ENCODE measurements at regions not wholly inside any gene's neighbourhood (a gene's known extent, or its start where the extent isn't known, plus 50 kb on each side); places are given as distances from the start of the nearest gene placed in this dataset.

- Histone ChIP-seq H3K27me3 (no peaks in the 10 kb centered on the region), H3K36me3 (replicated peaks; ENCODE audit: insufficient read depth, low read depth) (no peaks in the 10 kb centered on the region), H4K20me1 (ENCODE audit: insufficient read depth, poor library complexity, severe bottlenecking) (no peaks in the 10 kb centered on the region), H3K9me3 (ENCODE audit: low read depth) (peaks cover 10% of the 10 kb centered on the region), H3K4me3 (no peak overlapping the region), H2AFZ (no peak overlapping the region), H3K4me2 (no peak overlapping the region), H3K27ac (no peak overlapping the region), H3K79me2 (no peaks in the 10 kb centered on the region), H3K9me2 (replicated peaks; ENCODE audit: insufficient read depth) (no peaks in the 10 kb centered on the region), H3K4me1 (ENCODE audit: insufficient read depth) (no peaks in the 10 kb centered on the region)
- no peak for DNase-seq (ENCODE audit: low spot score)
- TF ChIP-seq EZH2phosphoT487 (IDR thresholded peaks at IDR 0.05; ENCODE audit: low read depth, severe bottlenecking, unreplicated experiment) = no peak
- TF ChIP-seq EZH2 (IDR thresholded peaks at IDR 0.05; ENCODE audit: borderline replicate concordance) = no peak
- TF ChIP-seq, protein P1, sequence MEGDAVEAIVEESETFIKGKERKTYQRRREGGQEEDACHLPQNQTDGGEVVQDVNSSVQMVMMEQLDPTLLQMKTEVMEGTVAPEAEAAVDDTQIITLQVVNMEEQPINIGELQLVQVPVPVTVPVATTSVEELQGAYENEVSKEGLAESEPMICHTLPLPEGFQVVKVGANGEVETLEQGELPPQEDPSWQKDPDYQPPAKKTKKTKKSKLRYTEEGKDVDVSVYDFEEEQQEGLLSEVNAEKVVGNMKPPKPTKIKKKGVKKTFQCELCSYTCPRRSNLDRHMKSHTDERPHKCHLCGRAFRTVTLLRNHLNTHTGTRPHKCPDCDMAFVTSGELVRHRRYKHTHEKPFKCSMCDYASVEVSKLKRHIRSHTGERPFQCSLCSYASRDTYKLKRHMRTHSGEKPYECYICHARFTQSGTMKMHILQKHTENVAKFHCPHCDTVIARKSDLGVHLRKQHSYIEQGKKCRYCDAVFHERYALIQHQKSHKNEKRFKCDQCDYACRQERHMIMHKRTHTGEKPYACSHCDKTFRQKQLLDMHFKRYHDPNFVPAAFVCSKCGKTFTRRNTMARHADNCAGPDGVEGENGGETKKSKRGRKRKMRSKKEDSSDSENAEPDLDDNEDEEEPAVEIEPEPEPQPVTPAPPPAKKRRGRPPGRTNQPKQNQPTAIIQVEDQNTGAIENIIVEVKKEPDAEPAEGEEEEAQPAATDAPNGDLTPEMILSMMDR (IDR thresholded peaks at IDR 0.05; ENCODE audit: poor library complexity) = no peak
- WGBS (ENCODE audit: low lambda C conversion rate, missing lambda C conversion rate) = 72% methylated on average over 1 of the region's 1 CpG
Observed at GRCh38 chr13:83214452-83214851, 667.8 kb downstream of the SLITRK1 start.

DNA sequence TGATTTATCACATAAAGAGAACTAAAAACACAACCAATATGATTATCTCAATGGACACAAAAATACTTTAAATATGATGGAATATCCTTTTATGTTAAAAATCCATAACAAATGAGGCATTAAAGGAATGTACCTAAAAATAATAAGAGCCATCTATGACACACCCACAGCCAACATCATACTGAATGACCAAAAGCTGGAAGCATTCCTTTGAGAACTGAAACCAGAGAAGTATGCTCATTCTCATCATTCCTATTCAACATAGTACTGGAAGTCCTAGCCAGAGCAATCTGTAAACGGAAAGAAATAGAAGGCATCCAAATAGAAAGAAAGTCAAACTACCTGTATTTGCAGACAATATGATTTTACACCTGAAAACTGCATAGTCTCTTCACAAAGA, 671.0 kb downstream of the SLITRK1 start:
- H3K4me3 ChIP-seq = no peak overlapping the region
- 83% methylated on average over 1 of the region's 1 CpG for WGBS (ENCODE audit: low lambda C conversion rate, missing lambda C conversion rate)
- H3K27ac ChIP-seq = no peak overlapping the region
- H3K4me1 ChIP-seq (ENCODE audit: insufficient read depth) = no peaks in the 10 kb centered on the region
- H3K4me2 ChIP-seq = no peak overlapping the region
- no peak for DNase-seq (ENCODE audit: low spot score)
- no peaks in the 10 kb centered on the region for H3K36me3 ChIP-seq (replicated peaks; ENCODE audit: insufficient read depth, low read depth)
- H3K79me2 ChIP-seq = no peaks in the 10 kb centered on the region
- no peaks in the 10 kb centered on the region for H4K20me1 ChIP-seq (ENCODE audit: insufficient read depth, poor library complexity, severe bottlenecking)
- no peak overlapping the region for H2AFZ ChIP-seq
- TF ChIP-seq EZH2 (IDR thresholded peaks at IDR 0.05; ENCODE audit: borderline replicate concordance) (no peak), EZH2phosphoT487 (IDR thresholded peaks at IDR 0.05; ENCODE audit: low read depth, severe bottlenecking, unreplicated experiment) (no peak)
- TF ChIP-seq, protein P1 (IDR thresholded peaks at IDR 0.05; ENCODE audit: poor library complexity) = no peak
- no peaks in the 10 kb centered on the region for H3K27me3 ChIP-seq
- H3K9me2 ChIP-seq (replicated peaks; ENCODE audit: insufficient read depth) = no peaks in the 10 kb centered on the region
- H3K9me3 ChIP-seq (ENCODE audit: low read depth) = peaks cover 10% of the 10 kb centered on the region

GRCh38 chr13:83204886-83205285, 677.4 kb downstream of the SLITRK1 start:
- Histone ChIP-seq H3K27ac (no peak overlapping the region), H3K4me3 (no peak overlapping the region), H3K27me3 (no peaks in the 10 kb centered on the region), H3K36me3 (replicated peaks; ENCODE audit: insufficient read depth, low read depth) (no peaks in the 10 kb centered on the region), H2AFZ (no peak overlapping the region), H4K20me1 (ENCODE audit: insufficient read depth, poor library complexity, severe bottlenecking) (no peaks in the 10 kb centered on the region), H3K9me2 (replicated peaks; ENCODE audit: insufficient read depth) (no peaks in the 10 kb centered on the region), H3K9me3 (ENCODE audit: low read depth) (no peaks in the 10 kb centered on the region), H3K4me1 (ENCODE audit: insufficient read depth) (no peaks in the 10 kb centered on the region), H3K4me2 (no peak overlapping the region), H3K79me2 (no peaks in the 10 kb centered on the region)
- WGBS (ENCODE audit: low lambda C conversion rate, missing lambda C conversion rate) = 87% methylated on average over 3 of the region's 3 CpGs
- TF ChIP-seq, protein P1 (IDR thresholded peaks at IDR 0.05; ENCODE audit: poor library complexity) = no peak
- TF ChIP-seq EZH2 (IDR thresholded peaks at IDR 0.05; ENCODE audit: borderline replicate concordance) (no peak), EZH2phosphoT487 (IDR thresholded peaks at IDR 0.05; ENCODE audit: low read depth, severe bottlenecking, unreplicated experiment) (no peak)
- no peak for DNase-seq (ENCODE audit: low spot score)

DNA sequence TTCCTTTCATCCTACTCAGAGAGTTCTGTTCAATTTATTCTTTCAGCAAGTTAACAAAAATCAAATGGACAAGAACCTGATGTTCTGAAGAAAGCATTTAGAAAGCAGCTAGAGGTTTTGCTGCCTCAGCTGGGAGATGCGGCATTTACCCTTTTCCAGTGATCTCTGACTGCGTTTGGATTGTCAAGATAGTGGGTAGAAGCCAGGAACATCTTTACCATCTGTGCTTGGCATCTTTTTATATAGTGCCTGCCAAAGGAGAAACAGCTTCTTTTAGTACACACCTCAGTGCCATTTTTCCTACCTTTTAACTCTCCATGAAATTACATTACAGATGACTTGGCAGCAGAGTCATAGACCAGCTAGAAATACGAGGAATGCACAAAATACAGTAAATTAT, 680.8 kb downstream of the SLITRK1 start:
- H2AFZ ChIP-seq = no peak overlapping the region
- DNase-seq (ENCODE audit: low spot score) = no peak
- no peaks in the 10 kb centered on the region for H3K9me2 ChIP-seq (replicated peaks; ENCODE audit: insufficient read depth)
- no peak for TF ChIP-seq EZH2phosphoT487 (IDR thresholded peaks at IDR 0.05; ENCODE audit: low read depth, severe bottlenecking, unreplicated experiment)
- TF ChIP-seq, protein P1 (IDR thresholded peaks at IDR 0.05; ENCODE audit: poor library complexity) = no peak
- TF ChIP-seq EZH2 (IDR thresholded peaks at IDR 0.05; ENCODE audit: borderline replicate concordance) = no peak
- no peak overlapping the region for H3K27ac ChIP-seq
- no peaks in the 10 kb centered on the region for H3K9me3 ChIP-seq (ENCODE audit: low read depth)
- H3K4me3 ChIP-seq = no peak overlapping the region
- H3K4me2 ChIP-seq = no peak overlapping the region
- H4K20me1 ChIP-seq (ENCODE audit: insufficient read depth, poor library complexity, severe bottlenecking) = no peaks in the 10 kb centered on the region
- WGBS (ENCODE audit: low lambda C conversion rate, missing lambda C conversion rate) = 80% methylated on average over 3 of the region's 3 CpGs
- no peaks in the 10 kb centered on the region for H3K27me3 ChIP-seq
- no peaks in the 10 kb centered on the region for H3K4me1 ChIP-seq (ENCODE audit: insufficient read depth)
- H3K79me2 ChIP-seq = no peaks in the 10 kb centered on the region
- no peaks in the 10 kb centered on the region for H3K36me3 ChIP-seq (replicated peaks; ENCODE audit: insufficient read depth, low read depth)

Data from hepatocyte (in vitro differentiated cells).